ENCODE measurements at regions not wholly inside any gene's neighbourhood (a gene's known extent, or its start where the extent isn't known, plus 50 kb on each side); places are given as distances from the start of the nearest gene placed in this dataset.

GRCh38 chr2:105977212-105977611, 216.9 kb downstream of the UXS1 start:
- Histone ChIP-seq H3K4me1 (ENCODE audit: control insufficient read depth, extremely low read depth, insufficient read depth, low read length) (peaks cover 6% of the 10 kb centered on the region), H3K4me2 (ENCODE audit: control insufficient read depth, extremely low read depth, insufficient read depth, low read depth, low read length) (peak overlapping the region; percentile 10), H3K27me3 (ENCODE audit: control insufficient read depth, extremely low read depth, insufficient read depth, low read length) (no peaks in the 10 kb centered on the region), H3K4me3 (ENCODE audit: control insufficient read depth in 2 of 3, extremely low read depth in 1 of 3, insufficient read depth in 2 of 3, low read depth in 1 of 3, low read length in 3 of 3) (no peak overlapping the region), H4K20me1 (ENCODE audit: control insufficient read depth, extremely low read depth, insufficient read depth, low read length) (no peaks in the 10 kb centered on the region), H3K36me3 (ENCODE audit: control insufficient read depth in 2 of 2, extremely low read depth in 1 of 2, insufficient read depth in 2 of 2, low read length in 2 of 2) (no peaks in the 10 kb centered on the region), H3K9ac (ENCODE audit: control insufficient read depth, extremely low read depth, insufficient read depth, low read length) (no peak overlapping the region), H2AFZ (ENCODE audit: control insufficient read depth, low read length) (no peak overlapping the region), H3K9me1 (ENCODE audit: control insufficient read depth, extremely low read depth, insufficient read depth, low read length) (no peaks in the 10 kb centered on the region), H3K9me3 (ENCODE audit: control insufficient read depth, low read depth, low read length) (peaks cover 12% of the 10 kb centered on the region), H3K79me2 (ENCODE audit: control insufficient read depth, insufficient read depth, low read length) (no peaks in the 10 kb centered on the region), H3K27ac (ENCODE audit: control insufficient read depth, insufficient read depth, low read length) (peak overlapping the region; percentile 36)
- peak; percentile 89 for FAIRE-seq
- dilution Hi-C loops (cut with MboI; ENCODE audit: extremely low pct_ligation_motif_present, low sequenced_read_pairs) = no loop called here
- TF ChIP-seq EZH2 (IDR thresholded peaks at IDR 0.05; ENCODE audit: low read length) (no peak), CTCF (optimal IDR thresholded peaks at IDR 0.05 in 1 of 3, IDR thresholded peaks at IDR 0.05 in 1 of 3, conservative IDR thresholded peaks at IDR 0.05 in 1 of 3; ENCODE audit: extremely low read depth in 1 of 3, insufficient read depth in 2 of 3, low read length in 3 of 3) (no peak)
- DNase-seq (ENCODE audit: low read depth, low spot score) = peak; percentile 73

- H3K4me1 ChIP-seq (ENCODE audit: control insufficient read depth, extremely low read depth, insufficient read depth, low read length) = peaks cover 6% of the 10 kb centered on the region
- H4K20me1 ChIP-seq (ENCODE audit: control insufficient read depth, extremely low read depth, insufficient read depth, low read length) = no peaks in the 10 kb centered on the region
- no peak overlapping the region for H3K9ac ChIP-seq (ENCODE audit: control insufficient read depth, extremely low read depth, insufficient read depth, low read length)
- FAIRE-seq (no peak), DNase-seq (ENCODE audit: low read depth, low spot score) (no peak)
- peaks cover 12% of the 10 kb centered on the region for H3K9me3 ChIP-seq (ENCODE audit: control insufficient read depth, low read depth, low read length)
- H3K4me2 ChIP-seq (ENCODE audit: control insufficient read depth, extremely low read depth, insufficient read depth, low read depth, low read length) = no peak overlapping the region
- no peaks in the 10 kb centered on the region for H3K9me1 ChIP-seq (ENCODE audit: control insufficient read depth, extremely low read depth, insufficient read depth, low read length)
- no peak overlapping the region for H3K27ac ChIP-seq (ENCODE audit: control insufficient read depth, insufficient read depth, low read length)
- dilution Hi-C loops (cut with MboI; ENCODE audit: extremely low pct_ligation_motif_present, low sequenced_read_pairs) = no loop called here
- TF ChIP-seq CTCF (optimal IDR thresholded peaks at IDR 0.05 in 1 of 3, IDR thresholded peaks at IDR 0.05 in 1 of 3, conservative IDR thresholded peaks at IDR 0.05 in 1 of 3; ENCODE audit: extremely low read depth in 1 of 3, insufficient read depth in 2 of 3, low read length in 3 of 3) (no peak), EZH2 (IDR thresholded peaks at IDR 0.05; ENCODE audit: low read length) (no peak)
- H3K79me2 ChIP-seq (ENCODE audit: control insufficient read depth, insufficient read depth, low read length) = no peaks in the 10 kb centered on the region
- no peaks in the 10 kb centered on the region for H3K27me3 ChIP-seq (ENCODE audit: control insufficient read depth, extremely low read depth, insufficient read depth, low read length)
- no peaks in the 10 kb centered on the region for H3K36me3 ChIP-seq (ENCODE audit: control insufficient read depth in 2 of 2, extremely low read depth in 1 of 2, insufficient read depth in 2 of 2, low read length in 2 of 2)
- H2AFZ ChIP-seq (ENCODE audit: control insufficient read depth, low read length) = no peak overlapping the region
- no peak overlapping the region for H3K4me3 ChIP-seq (ENCODE audit: control insufficient read depth in 2 of 3, extremely low read depth in 1 of 3, insufficient read depth in 2 of 3, low read depth in 1 of 3, low read length in 3 of 3)
Measured at GRCh38 chr2:105974812-105975211, 219.3 kb downstream of the UXS1 start.
